IPS-18c (cell line): ENCODE measurements at regions not wholly inside any gene's neighbourhood (a gene's known extent, or its start where the extent isn't known, plus 50 kb on each side); places are given as distances from the start of the nearest gene placed in this dataset.
A peak's percentile ranks its signal among the peaks of the same experiment; 100 is the strongest.
"Not testable (repeated sequence)": the region's sequence is repeated elsewhere in the genome, so short reads cannot be mapped to it uniquely, and the experiment has no call there.

ENCODE experiments used
- H3K4me3 ChIP-seq: 2 replicates; pipeline ENCODE4 v1.7.0; 2013; ENCODE audit warnings: low read depth, mild to moderate bottlenecking, low read length, moderate library complexity; ENCODE audit not compliant: insufficient read depth
- H3K9me3 ChIP-seq: one replicate; pipeline ENCODE4 v1.6.1; 2013; ENCODE audit warnings: mild to moderate bottlenecking, low read length, moderate library complexity; ENCODE audit not compliant: control insufficient read depth, insufficient read depth

- H3K9me3 ChIP-seq = peaks cover 18% of the 10 kb centered on the region
Measured at GRCh38 chr14:105581551-105582341, 55.4 kb downstream of the TMEM121 start.

GRCh38 chr14:105582639-105583038, 56.3 kb downstream of the TMEM121 start:
- Histone ChIP-seq H3K9me3 (peaks cover 11% of the 10 kb centered on the region), H3K4me3 (peak overlapping the region; percentile 40; the same call in 1 of the 2 replicates)

More at GRCh38 chr14:105581551-105582341, 55.4 kb downstream of the TMEM121 start:
- no peak overlapping the region; the same call in 1 of the 2 replicates for H3K4me3 ChIP-seq

GRCh38 chr14:105583914-105584313, 57.5 kb downstream of the TMEM121 start:
- H3K9me3 ChIP-seq = peaks cover 17% of the 10 kb centered on the region
- not testable (repeated sequence) for H3K4me3 ChIP-seq

GRCh38 chr14:105585290-105585689, 58.9 kb downstream of the TMEM121 start:
- H3K4me3 ChIP-seq = not testable (repeated sequence)
- H3K9me3 ChIP-seq = peaks cover 24% of the 10 kb centered on the region

GRCh38 chr14:105585722-105586121, 59.3 kb downstream of the TMEM121 start:
- peaks cover 24% of the 10 kb centered on the region for H3K9me3 ChIP-seq
- not testable (repeated sequence) for H3K4me3 ChIP-seq

- H3K4me3 ChIP-seq = not testable (repeated sequence)
- H3K9me3 ChIP-seq = peaks cover 26% of the 10 kb centered on the region
Measured at GRCh38 chr14:105586144-105586872, 59.9 kb downstream of the TMEM121 start.

- H3K4me3 ChIP-seq = not testable (repeated sequence)
Measured at GRCh38 chr14:105587034-105587433, 60.7 kb downstream of the TMEM121 start.

GRCh38 chr14:105587482-105588235, 61.3 kb downstream of the TMEM121 start:
- H3K9me3 ChIP-seq = peaks cover 19% of the 10 kb centered on the region
- H3K4me3 ChIP-seq = not testable (repeated sequence)

More at GRCh38 chr14:105587034-105587433, 60.7 kb downstream of the TMEM121 start:
- H3K9me3 ChIP-seq = peaks cover 21% of the 10 kb centered on the region

- H3K4me3 ChIP-seq = no peak overlapping the region
- H3K9me3 ChIP-seq = peaks cover 16% of the 10 kb centered on the region
Measured at GRCh38 chr14:105588236-105588860, 62.0 kb downstream of the TMEM121 start.

GRCh38 chr14:105589161-105589925, 63.0 kb downstream of the TMEM121 start:
- Histone ChIP-seq H3K9me3 (peaks cover 16% of the 10 kb centered on the region), H3K4me3 (no peak overlapping the region)

GRCh38 chr14:105589926-105590185, 63.5 kb downstream of the TMEM121 start:
- not testable (repeated sequence) for H3K4me3 ChIP-seq
- peaks cover 16% of the 10 kb centered on the region for H3K9me3 ChIP-seq

GRCh38 chr14:105591052-105591451, 64.7 kb downstream of the TMEM121 start:
- H3K4me3 ChIP-seq = no peak overlapping the region
- H3K9me3 ChIP-seq = peaks cover 16% of the 10 kb centered on the region

- peaks cover 21% of the 10 kb centered on the region for H3K9me3 ChIP-seq
Measured at GRCh38 chr14:105591792-105592341, 65.5 kb downstream of the TMEM121 start.

GRCh38 chr14:105592646-105593045, 66.3 kb downstream of the TMEM121 start:
- peaks cover 21% of the 10 kb centered on the region for H3K9me3 ChIP-seq
- H3K4me3 ChIP-seq = not testable (repeated sequence)

More at GRCh38 chr14:105591792-105592341, 65.5 kb downstream of the TMEM121 start:
- not testable (repeated sequence) for H3K4me3 ChIP-seq

GRCh38 chr14:105595346-105595745, 69.0 kb downstream of the TMEM121 start:
- H3K4me3 ChIP-seq, H3K9me3 ChIP-seq: not testable (repeated sequence)

GRCh38 chr14:105596374-105596773, 70.0 kb downstream of the TMEM121 start:
- H3K9me3 ChIP-seq, H3K4me3 ChIP-seq: not testable (repeated sequence)
